ENCODE measurements at regions not wholly inside any gene's neighbourhood (a gene's known extent, or its start where the extent isn't known, plus 50 kb on each side); places are given as distances from the start of the nearest gene placed in this dataset. TPM values are rescaled to one million over a fixed set of nuclear protein-coding genes. Genes with fewer than 3 reads are reported as not detected.

DNA sequence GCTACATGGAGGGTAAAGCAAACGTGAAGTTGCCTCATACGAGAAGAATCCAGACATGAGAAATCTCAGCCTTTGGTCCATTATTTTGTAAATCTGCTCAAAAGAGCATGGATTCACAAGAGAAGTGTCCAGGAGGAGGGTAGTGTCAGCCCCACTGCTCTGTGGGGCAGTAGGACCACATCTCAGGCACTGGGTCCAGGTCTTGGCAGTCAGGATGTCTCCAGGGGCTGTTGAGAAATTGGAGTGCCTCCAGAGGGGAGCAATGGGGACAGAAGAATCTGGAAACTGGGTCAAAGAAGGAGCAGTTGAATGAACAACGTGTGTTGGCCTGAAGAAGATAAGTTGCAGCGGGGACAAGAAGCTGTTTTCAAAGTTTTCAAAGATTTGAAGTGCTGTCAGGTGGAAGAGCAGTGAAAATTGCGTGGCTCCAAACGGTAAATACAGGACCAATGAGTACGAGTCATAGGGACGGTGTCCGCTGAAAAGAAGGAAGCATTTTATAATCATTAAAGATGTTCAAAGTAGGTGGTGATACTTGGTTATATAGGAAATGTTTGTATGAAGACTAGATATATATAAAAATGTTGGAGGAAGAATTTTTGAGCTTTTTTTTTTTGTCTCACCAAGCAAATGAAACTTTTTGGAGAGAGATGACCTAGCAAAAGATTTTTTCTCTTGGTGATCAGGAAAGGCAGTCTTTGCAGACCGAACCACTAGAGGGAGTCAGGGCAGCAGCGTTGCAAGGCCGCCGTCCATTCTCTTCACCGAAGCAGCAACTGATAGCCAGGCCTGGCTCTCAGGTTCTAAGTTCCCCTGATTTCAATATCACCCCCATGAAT, 57.1 kb upstream of the ZBED3 start:
- Histone ChIP-seq H3K27me3 (replicated peaks; ENCODE audit: insufficient read depth) (no peaks in the 10 kb centered on the region), H4K20me1 (ENCODE audit: insufficient read depth) (no peaks in the 10 kb centered on the region), H3K4me2 (ENCODE audit: unreplicated experiment) (no peak overlapping the region), H3K27ac (no peak overlapping the region), H3K9ac (no peak overlapping the region), H3K4me1 (ENCODE audit: insufficient read depth) (peaks cover 15% of the 10 kb centered on the region), H3K9me3 (ENCODE audit: low read depth) (no peaks in the 10 kb centered on the region), H2AFZ (no peak overlapping the region), H3F3A (ENCODE audit: insufficient read depth) (peaks cover 21% of the 10 kb centered on the region), H3K79me2 (ENCODE audit: insufficient read depth) (no peaks in the 10 kb centered on the region), H3K4me3 (no peak overlapping the region), H3K36me3 (ENCODE audit: low read depth) (no peaks in the 10 kb centered on the region), H3K9me2 (ENCODE audit: insufficient read depth) (no peaks in the 10 kb centered on the region)
- 38 to 42% methylated on average over 14 of the region's 14 CpGs for WGBS, 2 experiments (ENCODE audit: low coverage in 1 of 2, low lambda C conversion rate in 2 of 2, missing lambda C conversion rate in 2 of 2)
- no peak for TF ChIP-seq EZH2 (IDR thresholded peaks at IDR 0.05; ENCODE audit: insufficient read depth, poor library complexity, severe bottlenecking)
- no peak for TF ChIP-seq EZH2phosphoT487 (IDR thresholded peaks at IDR 0.05; ENCODE audit: insufficient read depth, low read depth)
- peak; percentile 90 for DNase-seq
- in situ Hi-C loops (cut with MboI): loop anchor here (10.0 kb wide), 1 partner anchor 351 kb away; the partner anchor contains the start of gene WDR41

DNA sequence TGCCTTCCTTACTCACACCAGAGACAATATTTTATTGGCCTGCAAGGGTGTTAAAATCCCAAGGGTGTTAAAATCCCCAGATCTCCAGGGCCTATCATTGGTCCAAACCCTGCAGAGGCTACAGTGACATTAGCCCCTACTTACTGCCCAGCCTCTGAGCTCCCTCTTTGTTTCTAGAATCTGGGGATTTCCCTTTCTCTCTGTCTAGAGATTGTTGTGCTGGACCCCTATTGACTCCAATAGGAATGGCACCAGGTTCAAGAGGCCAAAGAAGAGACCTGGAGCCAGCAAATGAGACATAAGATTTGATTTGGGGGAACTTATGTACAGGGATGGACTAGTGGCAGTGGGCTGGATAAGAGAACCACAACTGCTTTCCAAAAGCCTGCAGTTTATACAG, 53.3 kb upstream of the ZBED3 start:
- Histone ChIP-seq H4K20me1 (ENCODE audit: insufficient read depth) (no peaks in the 10 kb centered on the region), H3F3A (ENCODE audit: insufficient read depth) (peaks cover 14% of the 10 kb centered on the region), H3K9ac (no peak overlapping the region), H2AFZ (no peak overlapping the region), H3K4me1 (ENCODE audit: insufficient read depth) (peaks cover 12% of the 10 kb centered on the region), H3K9me2 (ENCODE audit: insufficient read depth) (no peaks in the 10 kb centered on the region), H3K4me3 (no peak overlapping the region), H3K27ac (no peak overlapping the region), H3K9me3 (ENCODE audit: low read depth) (no peaks in the 10 kb centered on the region), H3K79me2 (ENCODE audit: insufficient read depth) (no peaks in the 10 kb centered on the region), H3K27me3 (replicated peaks; ENCODE audit: insufficient read depth) (peaks cover 13% of the 10 kb centered on the region), H3K36me3 (ENCODE audit: low read depth) (no peaks in the 10 kb centered on the region), H3K4me2 (ENCODE audit: unreplicated experiment) (no peak overlapping the region)
- TF ChIP-seq EZH2 (IDR thresholded peaks at IDR 0.05; ENCODE audit: insufficient read depth, poor library complexity, severe bottlenecking): no peak
- no peak for TF ChIP-seq EZH2phosphoT487 (IDR thresholded peaks at IDR 0.05; ENCODE audit: insufficient read depth, low read depth)
- in situ Hi-C loops (cut with MboI): loop anchor here (10.0 kb wide), 1 partner anchor 354 kb away; the partner anchor contains the start of gene WDR41
- no peak for DNase-seq

DNA sequence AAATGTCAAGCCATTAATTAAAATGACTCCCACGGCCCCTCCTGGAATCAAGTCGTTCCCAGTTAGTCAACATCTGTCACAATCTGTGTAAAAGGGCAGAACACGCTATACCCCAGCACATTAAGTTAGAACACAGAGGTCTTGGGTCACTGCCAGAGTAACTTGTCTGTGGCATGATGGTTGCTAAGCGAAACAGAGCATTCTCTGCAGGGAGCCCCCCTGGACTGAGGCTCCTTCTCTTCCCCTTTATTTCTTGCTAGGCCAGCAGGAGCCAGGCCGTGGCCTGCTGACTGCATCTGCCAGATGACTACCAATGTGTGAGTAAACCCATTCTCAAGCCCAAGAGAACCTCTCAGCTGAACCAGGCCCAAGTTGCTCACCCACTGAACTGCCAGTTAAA, 51.9 kb upstream of the ZBED3 start:
- H3K79me2 ChIP-seq (ENCODE audit: insufficient read depth): no peaks in the 10 kb centered on the region
- peak; percentile 80 for DNase-seq
- TF ChIP-seq EZH2 (IDR thresholded peaks at IDR 0.05; ENCODE audit: insufficient read depth, poor library complexity, severe bottlenecking) (no peak), EZH2phosphoT487 (IDR thresholded peaks at IDR 0.05; ENCODE audit: insufficient read depth, low read depth) (no peak)
- no peaks in the 10 kb centered on the region for H3K9me3 ChIP-seq (ENCODE audit: low read depth)
- H3K4me2 ChIP-seq (ENCODE audit: unreplicated experiment): peak overlapping the region; percentile 22
- no peak overlapping the region for H3K9ac ChIP-seq
- no peak overlapping the region for H3K27ac ChIP-seq
- H3K4me3 ChIP-seq: no peak overlapping the region
- in situ Hi-C loops (cut with MboI): no loop called here
- H3K27me3 ChIP-seq (replicated peaks; ENCODE audit: insufficient read depth): peaks cover 18% of the 10 kb centered on the region
- WGBS, 2 experiments (ENCODE audit: low coverage in 1 of 2, low lambda C conversion rate in 2 of 2, missing lambda C conversion rate in 2 of 2): 31 to 34% methylated on average over 5 of the region's 5 CpGs
- H2AFZ ChIP-seq: no peak overlapping the region; the same call in 1 of the 2 replicates
- H3F3A ChIP-seq (ENCODE audit: insufficient read depth): peaks cover 12% of the 10 kb centered on the region; the same call in 1 of the 2 replicates
- H4K20me1 ChIP-seq (ENCODE audit: insufficient read depth): no peaks in the 10 kb centered on the region
- H3K36me3 ChIP-seq (ENCODE audit: low read depth): no peaks in the 10 kb centered on the region
- H3K9me2 ChIP-seq (ENCODE audit: insufficient read depth): no peaks in the 10 kb centered on the region
- peaks cover 10% of the 10 kb centered on the region for H3K4me1 ChIP-seq (ENCODE audit: insufficient read depth)

Small RNA genes in the stretch of these regions (small RNA-seq; reads per million reads assigned to genes)
- not detected for gene HMGB1P35 (ENCODE audit: low read depth, low replicate concordance)
